OCI-LY1 (cell line): ENCODE measurements at regions not wholly inside any gene's neighbourhood (a gene's known extent, or its start where the extent isn't known, plus 50 kb on each side); places are given as distances from the start of the nearest gene placed in this dataset.

Experiments used
- H2AFZ ChIP-seq: fragments of 200-600 bp; sonication (generic), shearing (Covaris generic); 2 replicates; pipeline ENCODE4 v1.6.0; 2014; ENCODE audit warnings: antibody characterized with exemption, mild to moderate bottlenecking, low read length
- H3F3A ChIP-seq: fragments of 200-600 bp; sonication (generic), shearing (Covaris generic); 2 replicates; pipeline ENCODE4 v1.6.0; 2014; ENCODE audit warnings: mild to moderate bottlenecking, antibody characterized with exemption, low read length, moderate library complexity; ENCODE audit not compliant: insufficient read depth
- H3K27ac ChIP-seq: fragments of 200-600 bp; sonication (generic); 2 replicates; pipeline ENCODE4 v1.5.1; 2014; ENCODE audit warnings: low read length, mixed run types, mild to moderate bottlenecking, low read depth; ENCODE audit not compliant: poor library complexity, severe bottlenecking
- H3K27me3 ChIP-seq: fragments of 200-600 bp; sonication (generic); 2 replicates; pipeline ENCODE4 v1.6.0; 2014; ENCODE audit warnings: antibody characterized with exemption, mild to moderate bottlenecking, low read length, moderate library complexity; ENCODE audit not compliant: insufficient read depth
- H3K36me3 ChIP-seq: fragments of 200-600 bp; sonication (generic); 2 replicates; pipeline ENCODE4 v1.6.1; 2014; ENCODE audit warnings: mild to moderate bottlenecking, antibody characterized with exemption, low read length, moderate library complexity, mixed read lengths; ENCODE audit not compliant: insufficient read depth
- H3K4me1 ChIP-seq: fragments of 200-600 bp; sonication (generic); 2 replicates; pipeline ENCODE4 v1.5.1; 2014; ENCODE audit warnings: mild to moderate bottlenecking, low read length, moderate library complexity; ENCODE audit not compliant: insufficient read depth, severe bottlenecking
- H3K4me2 ChIP-seq: fragments of 200-600 bp; sonication (generic), shearing (Covaris generic); 2 replicates; pipeline ENCODE4 v1.6.1; 2014; ENCODE audit warnings: low read length
- H3K4me3 ChIP-seq: fragments of 200-600 bp; sonication (generic); 2 replicates; pipeline ENCODE4 v1.5.1; 2014; ENCODE audit warnings: low read length, low read depth, mild to moderate bottlenecking, mixed read lengths; ENCODE audit not compliant: poor library complexity, severe bottlenecking
- H3K79me2 ChIP-seq: fragments of 200-600 bp; shearing (Covaris generic); 2 replicates; pipeline ENCODE4 v1.6.1; 2016; ENCODE audit warnings: mixed run types, low read length, mixed read lengths; ENCODE audit not compliant: insufficient read depth
- H3K9ac ChIP-seq: fragments of 200-600 bp; sonication (generic), shearing (Covaris generic); 2 replicates; pipeline ENCODE4 v1.6.1; 2014; ENCODE audit warnings: mild to moderate bottlenecking, low read length, mixed read lengths
- H3K9me2 ChIP-seq: fragments of 200-600 bp; sonication (generic), shearing (Covaris generic); 2 replicates; pipeline ENCODE4 v1.6.1; 2014; ENCODE audit warnings: low read depth, mild to moderate bottlenecking, low read length, mixed read lengths
- H3K9me3 ChIP-seq: fragments of 200-600 bp; shearing (Covaris generic); 2 replicates; pipeline ENCODE4 v1.6.1; 2014; ENCODE audit warnings: low read length, mixed read lengths
- H4K20me1 ChIP-seq: fragments of 200-600 bp; sonication (generic), shearing (Covaris generic); 2 replicates; pipeline ENCODE4 v1.6.0; 2016; ENCODE audit warnings: mild to moderate bottlenecking, low read length; ENCODE audit not compliant: insufficient read depth
- CTCF ChIP-seq: fragments of 200-600 bp; sonication (generic), shearing (Covaris generic); IDR thresholded peaks from 2 replicates; pipeline ENCODE4 v1.5.1; 2017; ENCODE audit warnings: mild to moderate bottlenecking, antibody characterized with exemption, low read length, moderate library complexity, mixed read lengths
- EZH2 ChIP-seq: fragments of 200-600 bp; sonication (generic), shearing (Covaris generic); IDR thresholded peaks from 2 replicates; pipeline ENCODE4 v1.8.0; 2017; ENCODE audit warnings: borderline replicate concordance, mixed run types, mild to moderate bottlenecking, antibody characterized with exemption, low read length, moderate library complexity, mixed read lengths

GRCh38 chr13:59358014-59358413 is 805.7 kb downstream of the DIAPH3 start:
- Histone ChIP-seq H3K4me2 (no peak overlapping the region), H3K27ac (no peak overlapping the region), H3K79me2 (no peaks in the 10 kb centered on the region), H3K9ac (no peak overlapping the region), H3K9me3 (no peaks in the 10 kb centered on the region), H3K4me3 (no peak overlapping the region), H3F3A (no peaks in the 10 kb centered on the region), H3K36me3 (no peaks in the 10 kb centered on the region), H2AFZ (no peak overlapping the region), H3K27me3 (no peaks in the 10 kb centered on the region), H4K20me1 (no peaks in the 10 kb centered on the region), H3K4me1 (no peaks in the 10 kb centered on the region), H3K9me2 (no peaks in the 10 kb centered on the region)
- no peak for TF ChIP-seq CTCF

GRCh38 chr13:59360108-59360507 is 803.6 kb downstream of the DIAPH3 start:
- Histone ChIP-seq H3K4me2 (no peak overlapping the region), H3K36me3 (no peaks in the 10 kb centered on the region), H3K79me2 (no peaks in the 10 kb centered on the region), H3K4me3 (no peak overlapping the region), H3K9ac (no peak overlapping the region), H4K20me1 (no peaks in the 10 kb centered on the region), H3K9me3 (no peaks in the 10 kb centered on the region), H3K27ac (no peak overlapping the region), H3F3A (no peaks in the 10 kb centered on the region), H3K4me1 (no peaks in the 10 kb centered on the region), H3K27me3 (no peaks in the 10 kb centered on the region), H3K9me2 (no peaks in the 10 kb centered on the region), H2AFZ (no peak overlapping the region)
- TF ChIP-seq EZH2 (no peak), CTCF (no peak)

GRCh38 chr13:59360916-59361315 is 802.8 kb downstream of the DIAPH3 start:
- Histone ChIP-seq H3K4me1 (no peaks in the 10 kb centered on the region), H3K9me3 (no peaks in the 10 kb centered on the region)
- no peak for TF ChIP-seq CTCF
- TF ChIP-seq EZH2: no peak

More at GRCh38 chr13:59360916-59361315, 802.8 kb downstream of the DIAPH3 start:
- H4K20me1 ChIP-seq: no peaks in the 10 kb centered on the region
- no peak overlapping the region for H3K9ac ChIP-seq
- H3K4me2 ChIP-seq: no peak overlapping the region
- H3K9me2 ChIP-seq: no peaks in the 10 kb centered on the region
- no peaks in the 10 kb centered on the region for H3K79me2 ChIP-seq
- H3K27me3 ChIP-seq: no peaks in the 10 kb centered on the region
- no peak overlapping the region for H3K27ac ChIP-seq
- no peak overlapping the region for H3K4me3 ChIP-seq
- H2AFZ ChIP-seq: no peak overlapping the region
- no peaks in the 10 kb centered on the region for H3F3A ChIP-seq
- H3K36me3 ChIP-seq: no peaks in the 10 kb centered on the region
